HCT116 (cell line): ENCODE measurements at regions not wholly inside any gene's neighbourhood (a gene's known extent, or its start where the extent isn't known, plus 50 kb on each side); places are given as distances from the start of the nearest gene placed in this dataset.

ENCODE experiments used
- ATAC-seq: fragments of 200-7000 bp; cut with Tn5 transposase; 2 replicates; pipeline ENCODE4 v1.9.1; 2020; ENCODE audit warnings: mild to moderate bottlenecking, moderate library complexity
- BruUV-seq: library from RNA; stranded (reverse); fragments of 400-500 nt; replicated peaks from 2 replicates; lab custom pipeline; 2021; lab: Mats Ljungman, UMichigan
- CTCF ChIA-PET: fragments of 300-600 bp; sonication (Branson Sonifier 250); formaldehyde crosslinking; loops from one replicate; lab custom pipeline; 2021; ENCODE audit warnings: antibody characterized with exemption; lab: Charles Lee
- POLR2A ChIA-PET: fragments of 300-600, 350-600 bp; sonication (Branson Sonifier 250); formaldehyde crosslinking; loops from one replicate; lab custom pipeline; 2021; ENCODE audit warnings: antibody characterized with exemption; lab: Charles Lee
- RAD21 ChIA-PET, 2 experiments: fragments of 300-600 bp; sonication (Branson Sonifier 250); formaldehyde crosslinking; loops; one replicate each; lab custom pipeline; 2023; ENCODE audit warnings: low total read pairs in 2 of 2; ENCODE audit not compliant: uncharacterized antibody in 2 of 2, unreplicated experiment in 2 of 2, low non-redundant PET in 1 of 2; lab: Charles Lee
- DNase-seq: peaks from one replicate; pipeline ENCODE4 v3.0.0-alpha.2; 2010; ENCODE audit warnings: low read depth, low spot score
- H2AFZ ChIP-seq: fragments of 200-600 bp; shearing (Covaris generic), sonication (generic); 2 replicates; pipeline ENCODE4 v1.6.1; 2017; ENCODE audit warnings: low read depth, mixed run types, mixed read lengths, antibody characterized with exemption, low read length; ENCODE audit not compliant: poor library complexity, severe bottlenecking
- H3K27ac ChIP-seq: 2 replicates; pipeline ENCODE4 v1.5.1; 2012; ENCODE audit warnings: low read depth, low read length
- H3K27me3 ChIP-seq: fragments of 200-600 bp; sonication (generic); 2 replicates; pipeline ENCODE4 v1.6.1; 2016; ENCODE audit warnings: mixed run types, low read length, mixed read lengths; ENCODE audit not compliant: insufficient read depth
- H3K36me3 ChIP-seq, 2 experiments: fragments of 200-500 bp in 1 of 2; fragments of 200-600 bp in 1 of 2; sonication (Bioruptor generic) in 1 of 2; sonication (generic) in 1 of 2; 2 replicates each; pipeline versions ENCODE4 v1.5.1 to v1.6.1; 2014 to 2016; ENCODE audit warnings: low read length in 2 of 2, inconsistent platforms in 1 of 2, mixed read lengths in 1 of 2, mixed run types in 1 of 2; ENCODE audit not compliant: insufficient read depth in 2 of 2, control insufficient read depth in 1 of 2
- H3K4me1 ChIP-seq, 2 experiments: fragments of 200-600 bp in 1 of 2; sonication (generic) in 1 of 2; 2 replicates each; pipeline versions ENCODE4 v1.5.1 to v1.6.1; 2012 to 2017; ENCODE audit warnings: low read length in 2 of 2, inconsistent platforms in 1 of 2, mild to moderate bottlenecking in 1 of 2, mixed read lengths in 1 of 2, mixed run types in 1 of 2, moderate library complexity in 1 of 2; ENCODE audit not compliant: insufficient read depth in 2 of 2, control insufficient read depth in 1 of 2
- H3K4me2 ChIP-seq: fragments of 200-600 bp; sonication (generic); 2 replicates; pipeline ENCODE4 v1.6.1; 2017; ENCODE audit warnings: mixed run types, low read length, mixed read lengths
- H3K4me3 ChIP-seq, 2 experiments: fragments of 200-600 bp in 1 of 2; sonication (generic) in 1 of 2; replicated peaks in 1 of 2; 2 replicates each; pipeline ENCODE4 v1.5.1; 2011 to 2016; ENCODE audit warnings: low read length in 2 of 2, control low read depth in 1 of 2, low read depth in 1 of 2, mild to moderate bottlenecking in 1 of 2, mixed read lengths in 1 of 2, mixed run types in 1 of 2
- H3K79me2 ChIP-seq: fragments of 200-600 bp; sonication (generic); 2 replicates; pipeline ENCODE4 v1.6.1; 2017; ENCODE audit warnings: mild to moderate bottlenecking, mixed run types, low read length, moderate library complexity, mixed read lengths; ENCODE audit not compliant: insufficient read depth
- H3K9ac ChIP-seq: fragments of 200-600 bp; sonication (generic); 2 replicates; pipeline ENCODE4 v1.6.1; 2016; ENCODE audit warnings: low read length, mixed read lengths
- H3K9me2 ChIP-seq: fragments of 200-600 bp; sonication (generic), shearing (Covaris generic); 2 replicates; pipeline ENCODE4 v1.6.1; 2017; ENCODE audit warnings: mixed run types, mild to moderate bottlenecking, moderate library complexity; ENCODE audit not compliant: insufficient read depth
- H3K9me3 ChIP-seq, 2 experiments: fragments of 200-500 bp in 1 of 2; fragments of 200-600 bp in 1 of 2; sonication (Bioruptor generic) in 1 of 2; sonication (generic) in 1 of 2; 2 replicates each; pipeline ENCODE4 v1.6.1; 2014 to 2017; ENCODE audit warnings: low read length in 2 of 2, mixed read lengths in 2 of 2, inconsistent platforms in 1 of 2, low read depth in 1 of 2, mild to moderate bottlenecking in 1 of 2, mixed run types in 1 of 2, moderate library complexity in 1 of 2; ENCODE audit not compliant: control insufficient read depth in 1 of 2, insufficient read depth in 1 of 2
- H4K20me1 ChIP-seq: fragments of 200-600 bp; sonication (generic), shearing (Covaris generic); 2 replicates; pipeline ENCODE4 v1.6.1; 2017; ENCODE audit warnings: mixed run types, mild to moderate bottlenecking, moderate library complexity; ENCODE audit not compliant: insufficient read depth
- CBX3 ChIP-seq: IDR thresholded peaks from 2 replicates; pipeline ENCODE4 v1.6.1; 2012; ENCODE audit warnings: low read depth
- CEBPB ChIP-seq: IDR thresholded peaks from 2 replicates; pipeline ENCODE4 v1.6.1; 2012; ENCODE audit warnings: low read depth
- EZH2 ChIP-seq: fragments of 200-600 bp; sonication (generic); IDR thresholded peaks from 2 replicates; pipeline ENCODE4 v1.6.1; 2017; ENCODE audit warnings: antibody characterized with exemption, mixed run types
- EZH2phosphoT487 ChIP-seq: fragments of 200-600 bp; IDR thresholded peaks from 2 replicates; pipeline ENCODE4 v1.6.1; 2018; ENCODE audit warnings: antibody characterized with exemption, borderline replicate concordance
- FOSL1 ChIP-seq: IDR thresholded peaks from 2 replicates; pipeline ENCODE4 v1.6.1; 2012; ENCODE audit warnings: low read depth
- JUND ChIP-seq: IDR thresholded peaks from 2 replicates; pipeline ENCODE4 v1.6.1; 2012
- POLR2A ChIP-seq: IDR thresholded peaks from 2 replicates; pipeline ENCODE4 v1.7.0; 2011; ENCODE audit warnings: borderline replicate concordance; ENCODE audit not compliant: insufficient read depth, insufficient read length; ENCODE audit errors: extremely low read depth
- POLR2AphosphoS5 ChIP-seq: IDR thresholded peaks from 2 replicates; pipeline ENCODE4 v1.6.1; 2011; ENCODE audit warnings: mild to moderate bottlenecking, low read depth, low read length, moderate library complexity
- RAD21 ChIP-seq: IDR thresholded peaks from 2 replicates; pipeline ENCODE4 v1.6.1; 2012; ENCODE audit warnings: low read depth, mild to moderate bottlenecking
- SIN3A ChIP-seq: IDR thresholded peaks from 2 replicates; pipeline ENCODE4 v1.6.1; 2012; ENCODE audit warnings: low read depth
- SP1 ChIP-seq: IDR thresholded peaks from 2 replicates; pipeline ENCODE4 v1.6.1; 2012; ENCODE audit warnings: low read depth
- SRF ChIP-seq: IDR thresholded peaks from 2 replicates; pipeline ENCODE4 v1.6.1; 2012; ENCODE audit warnings: low read depth
- TCF7L2 ChIP-seq: IDR thresholded peaks from 2 replicates; pipeline ENCODE4 v1.7.0; 2011; ENCODE audit warnings: borderline replicate concordance, inconsistent platforms; ENCODE audit not compliant: insufficient read depth, insufficient read length; ENCODE audit errors: extremely low read depth
- YY1 ChIP-seq: IDR thresholded peaks from 2 replicates; pipeline ENCODE4 v1.6.1; 2011; ENCODE audit warnings: low read length, low read depth, moderate library complexity, mild to moderate bottlenecking; ENCODE audit not compliant: insufficient replicate concordance; ENCODE audit errors: extremely low read depth
- ZFX ChIP-seq: fragments of 450-650 bp; IDR thresholded peaks from 2 replicates; pipeline ENCODE4 v1.6.1; 2017
- intact Hi-C: fragments of 100-400 bp; cut with micrococcal nuclease; formaldehyde crosslinking; loops from 2 replicates; pipeline ENCODE4 v1.10.0; 2022
- TF ChIP-seq, protein P1 (sequence below): IDR thresholded peaks from 2 replicates; pipeline ENCODE4 v1.6.1; 2011; ENCODE audit warnings: mild to moderate bottlenecking, low read length, moderate library complexity; ENCODE audit not compliant: insufficient replicate concordance; ENCODE audit errors: extremely low read depth
- TF ChIP-seq, protein P2 (sequence below): IDR thresholded peaks from 2 replicates; pipeline ENCODE4 v1.6.1; 2012
- TF ChIP-seq, protein P3 (sequence below): IDR thresholded peaks from 2 replicates; pipeline ENCODE4 v1.6.1; 2012; ENCODE audit warnings: low read depth
- TF ChIP-seq, protein P4 (sequence below): IDR thresholded peaks from 2 replicates; pipeline ENCODE4 v1.6.1; 2012
- TF ChIP-seq, protein P5 (sequence below), 3 experiments: fragments of 200-600 bp in 1 of 3; sonication (generic) in 1 of 3; IDR thresholded peaks in 2 of 3; conservative IDR thresholded peaks in 1 of 3; 2 replicates each; pipeline ENCODE4 v1.5.1; 2012 to 2017; ENCODE audit warnings: low read depth in 2 of 3, low read length in 2 of 3, antibody characterized with exemption in 1 of 3, borderline replicate concordance in 1 of 3, control low read depth in 1 of 3, mild to moderate bottlenecking in 1 of 3, mixed read lengths in 1 of 3, mixed run types in 1 of 3, moderate library complexity in 1 of 3; ENCODE audit not compliant: insufficient read depth in 1 of 3

DNA sequence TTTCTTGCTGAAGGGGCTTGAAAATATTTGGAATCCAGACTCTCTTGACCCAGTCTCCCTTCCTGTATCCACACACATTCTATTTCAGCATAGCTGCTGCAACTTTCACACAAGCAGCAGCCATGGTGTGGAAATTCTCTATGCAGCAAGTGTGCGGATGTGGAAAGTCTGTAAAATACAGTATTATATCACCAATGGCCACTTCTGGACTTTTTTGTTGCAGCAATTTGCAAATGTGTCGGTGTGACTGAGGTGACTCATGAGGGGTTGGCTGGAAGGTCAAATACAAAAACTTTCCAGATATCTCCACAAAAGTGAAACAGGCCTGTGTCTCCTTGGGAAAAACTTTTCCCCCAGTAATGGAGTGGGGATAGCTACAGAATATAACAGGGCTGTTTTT is 299.3 kb upstream of the GYPC start:
- Histone ChIP-seq H3K27me3 (no peaks in the 10 kb centered on the region), H3K4me3 (no peak overlapping the region), H3K4me1 (no peaks in the 10 kb centered on the region), H4K20me1 (no peaks in the 10 kb centered on the region), H3K9ac (no peak overlapping the region), H3K9me3 (peaks cover 4% of the 10 kb centered on the region in 2 experiments; a peak in 1 of 4 replicates), H3K36me3 (no peaks in the 10 kb centered on the region), H3K27ac (no peak overlapping the region), H2AFZ (no peak overlapping the region), H3K9me2 (no peaks in the 10 kb centered on the region), H3K79me2 (no peaks in the 10 kb centered on the region), H3K4me2 (no peak overlapping the region)
- ATAC-seq = no peak
- TF ChIP-seq, protein P1, sequence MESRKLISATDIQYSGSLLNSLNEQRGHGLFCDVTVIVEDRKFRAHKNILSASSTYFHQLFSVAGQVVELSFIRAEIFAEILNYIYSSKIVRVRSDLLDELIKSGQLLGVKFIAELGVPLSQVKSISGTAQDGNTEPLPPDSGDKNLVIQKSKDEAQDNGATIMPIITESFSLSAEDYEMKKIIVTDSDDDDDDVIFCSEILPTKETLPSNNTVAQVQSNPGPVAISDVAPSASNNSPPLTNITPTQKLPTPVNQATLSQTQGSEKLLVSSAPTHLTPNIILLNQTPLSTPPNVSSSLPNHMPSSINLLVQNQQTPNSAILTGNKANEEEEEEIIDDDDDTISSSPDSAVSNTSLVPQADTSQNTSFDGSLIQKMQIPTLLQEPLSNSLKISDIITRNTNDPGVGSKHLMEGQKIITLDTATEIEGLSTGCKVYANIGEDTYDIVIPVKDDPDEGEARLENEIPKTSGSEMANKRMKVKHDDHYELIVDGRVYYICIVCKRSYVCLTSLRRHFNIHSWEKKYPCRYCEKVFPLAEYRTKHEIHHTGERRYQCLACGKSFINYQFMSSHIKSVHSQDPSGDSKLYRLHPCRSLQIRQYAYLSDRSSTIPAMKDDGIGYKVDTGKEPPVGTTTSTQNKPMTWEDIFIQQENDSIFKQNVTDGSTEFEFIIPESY = no peak
- no peak for TF ChIP-seq CBX3
- TF ChIP-seq YY1 = no peak
- TF ChIP-seq, protein P2, sequence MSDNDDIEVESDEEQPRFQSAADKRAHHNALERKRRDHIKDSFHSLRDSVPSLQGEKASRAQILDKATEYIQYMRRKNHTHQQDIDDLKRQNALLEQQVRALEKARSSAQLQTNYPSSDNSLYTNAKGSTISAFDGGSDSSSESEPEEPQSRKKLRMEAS = no peak
- TF ChIP-seq RAD21 = no peak
- TF ChIP-seq ZFX = no peak
- no peak for TF ChIP-seq FOSL1
- no peak for TF ChIP-seq POLR2AphosphoS5
- no peak for TF ChIP-seq SIN3A
- no peak for TF ChIP-seq SP1
- TF ChIP-seq, protein P3, sequence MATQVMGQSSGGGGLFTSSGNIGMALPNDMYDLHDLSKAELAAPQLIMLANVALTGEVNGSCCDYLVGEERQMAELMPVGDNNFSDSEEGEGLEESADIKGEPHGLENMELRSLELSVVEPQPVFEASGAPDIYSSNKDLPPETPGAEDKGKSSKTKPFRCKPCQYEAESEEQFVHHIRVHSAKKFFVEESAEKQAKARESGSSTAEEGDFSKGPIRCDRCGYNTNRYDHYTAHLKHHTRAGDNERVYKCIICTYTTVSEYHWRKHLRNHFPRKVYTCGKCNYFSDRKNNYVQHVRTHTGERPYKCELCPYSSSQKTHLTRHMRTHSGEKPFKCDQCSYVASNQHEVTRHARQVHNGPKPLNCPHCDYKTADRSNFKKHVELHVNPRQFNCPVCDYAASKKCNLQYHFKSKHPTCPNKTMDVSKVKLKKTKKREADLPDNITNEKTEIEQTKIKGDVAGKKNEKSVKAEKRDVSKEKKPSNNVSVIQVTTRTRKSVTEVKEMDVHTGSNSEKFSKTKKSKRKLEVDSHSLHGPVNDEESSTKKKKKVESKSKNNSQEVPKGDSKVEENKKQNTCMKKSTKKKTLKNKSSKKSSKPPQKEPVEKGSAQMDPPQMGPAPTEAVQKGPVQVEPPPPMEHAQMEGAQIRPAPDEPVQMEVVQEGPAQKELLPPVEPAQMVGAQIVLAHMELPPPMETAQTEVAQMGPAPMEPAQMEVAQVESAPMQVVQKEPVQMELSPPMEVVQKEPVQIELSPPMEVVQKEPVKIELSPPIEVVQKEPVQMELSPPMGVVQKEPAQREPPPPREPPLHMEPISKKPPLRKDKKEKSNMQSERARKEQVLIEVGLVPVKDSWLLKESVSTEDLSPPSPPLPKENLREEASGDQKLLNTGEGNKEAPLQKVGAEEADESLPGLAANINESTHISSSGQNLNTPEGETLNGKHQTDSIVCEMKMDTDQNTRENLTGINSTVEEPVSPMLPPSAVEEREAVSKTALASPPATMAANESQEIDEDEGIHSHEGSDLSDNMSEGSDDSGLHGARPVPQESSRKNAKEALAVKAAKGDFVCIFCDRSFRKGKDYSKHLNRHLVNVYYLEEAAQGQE = no peak
- TF ChIP-seq, protein P4, sequence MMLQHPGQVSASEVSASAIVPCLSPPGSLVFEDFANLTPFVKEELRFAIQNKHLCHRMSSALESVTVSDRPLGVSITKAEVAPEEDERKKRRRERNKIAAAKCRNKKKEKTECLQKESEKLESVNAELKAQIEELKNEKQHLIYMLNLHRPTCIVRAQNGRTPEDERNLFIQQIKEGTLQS = no peak
- TF ChIP-seq EZH2phosphoT487 = no peak
- TF ChIP-seq SRF = no peak
- no peak for TF ChIP-seq JUND
- TF ChIP-seq, protein P5, sequence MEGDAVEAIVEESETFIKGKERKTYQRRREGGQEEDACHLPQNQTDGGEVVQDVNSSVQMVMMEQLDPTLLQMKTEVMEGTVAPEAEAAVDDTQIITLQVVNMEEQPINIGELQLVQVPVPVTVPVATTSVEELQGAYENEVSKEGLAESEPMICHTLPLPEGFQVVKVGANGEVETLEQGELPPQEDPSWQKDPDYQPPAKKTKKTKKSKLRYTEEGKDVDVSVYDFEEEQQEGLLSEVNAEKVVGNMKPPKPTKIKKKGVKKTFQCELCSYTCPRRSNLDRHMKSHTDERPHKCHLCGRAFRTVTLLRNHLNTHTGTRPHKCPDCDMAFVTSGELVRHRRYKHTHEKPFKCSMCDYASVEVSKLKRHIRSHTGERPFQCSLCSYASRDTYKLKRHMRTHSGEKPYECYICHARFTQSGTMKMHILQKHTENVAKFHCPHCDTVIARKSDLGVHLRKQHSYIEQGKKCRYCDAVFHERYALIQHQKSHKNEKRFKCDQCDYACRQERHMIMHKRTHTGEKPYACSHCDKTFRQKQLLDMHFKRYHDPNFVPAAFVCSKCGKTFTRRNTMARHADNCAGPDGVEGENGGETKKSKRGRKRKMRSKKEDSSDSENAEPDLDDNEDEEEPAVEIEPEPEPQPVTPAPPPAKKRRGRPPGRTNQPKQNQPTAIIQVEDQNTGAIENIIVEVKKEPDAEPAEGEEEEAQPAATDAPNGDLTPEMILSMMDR (IDR thresholded peaks at IDR 0.05 in 2 of 3, conservative IDR thresholded peaks at IDR 0.05 in 1 of 3; ENCODE audit: borderline replicate concordance in 1 of 3, insufficient read depth in 1 of 3, low read depth in 2 of 3, low read length in 2 of 3) = no peak
- no peak for TF ChIP-seq EZH2
- TF ChIP-seq CEBPB = no peak
- no peak for TF ChIP-seq POLR2A
- no peak for TF ChIP-seq TCF7L2
- intact Hi-C loops = no loop called here
- BruUV-seq = no TSS peak
- ChIA-PET CTCF (no interaction called here), POLR2A (no interaction called here), RAD21 (no interaction called here)
- no peak for DNase-seq
